ENCODE measurements at regions not wholly inside any gene's neighbourhood (a gene's known extent, or its start where the extent isn't known, plus 50 kb on each side); places are given as distances from the start of the nearest gene placed in this dataset.

- no peaks in the 10 kb centered on the region for H4K20me1 ChIP-seq (ENCODE audit: insufficient read depth)
- H3F3A ChIP-seq (ENCODE audit: insufficient read depth, low read length, poor library complexity, severe bottlenecking), result no peaks in the 10 kb centered on the region
- H2AFZ ChIP-seq (ENCODE audit: low read depth, low read length), result no peak overlapping the region
- H3K27ac ChIP-seq (ENCODE audit: low read length), result no peak overlapping the region
- no peak overlapping the region for H3K9ac ChIP-seq (ENCODE audit: low read length)
- H3K9me2 ChIP-seq (ENCODE audit: insufficient read depth, low read length), result no peaks in the 10 kb centered on the region
- no peak for TF ChIP-seq EP300 (conservative IDR thresholded peaks at IDR 0.05; ENCODE audit: poor library complexity, severe bottlenecking)
- TF ChIP-seq TAF1 (IDR thresholded peaks at IDR 0.05; ENCODE audit: low read depth), result no peak
- no peak for TF ChIP-seq SMC3 (conservative IDR thresholded peaks at IDR 0.05; ENCODE audit: poor library complexity)
- TF ChIP-seq MXI1 (conservative IDR thresholded peaks at IDR 0.05; ENCODE audit: poor library complexity, severe bottlenecking), result no peak
- no peak for TF ChIP-seq REST (IDR thresholded peaks at IDR 0.05; ENCODE audit: borderline replicate concordance)
- no peak for TF ChIP-seq CTCF (IDR thresholded peaks at IDR 0.05; ENCODE audit: poor library complexity, severe bottlenecking)
- no peak for TF ChIP-seq EZH2 (IDR thresholded peaks at IDR 0.05; ENCODE audit: borderline replicate concordance, insufficient read depth, low read length, poor library complexity, severe bottlenecking)
- no peak for TF ChIP-seq RAD21 (conservative IDR thresholded peaks at IDR 0.05)
- TF ChIP-seq POLR2AphosphoS5 (IDR thresholded peaks at IDR 0.05), result no peak
- H3K36me3 ChIP-seq (ENCODE audit: insufficient read depth, low read length), result no peaks in the 10 kb centered on the region
- no peaks in the 10 kb centered on the region for H3K79me2 ChIP-seq (replicated peaks; ENCODE audit: insufficient read depth, low read length)
- H3K9me3 ChIP-seq (ENCODE audit: low read length), result no peaks in the 10 kb centered on the region
- H3K27me3 ChIP-seq (ENCODE audit: insufficient read depth, low read depth, low read length), result no peaks in the 10 kb centered on the region
- H3K4me3 ChIP-seq (ENCODE audit: low read length), result no peak overlapping the region
- H3K4me2 ChIP-seq (ENCODE audit: low read length), result no peak overlapping the region
Measured at GRCh38 chr16:59552164-59552563, 818.0 kb upstream of the GOT2 start.

GRCh38 chr16:59545721-59546120, 811.6 kb upstream of the GOT2 start:
- Histone ChIP-seq H3F3A (ENCODE audit: insufficient read depth, low read length, poor library complexity, severe bottlenecking) (no peaks in the 10 kb centered on the region), H3K9ac (ENCODE audit: low read length) (no peak overlapping the region), H3K9me3 (ENCODE audit: low read length) (no peaks in the 10 kb centered on the region), H3K4me2 (ENCODE audit: low read length) (no peak overlapping the region), H3K36me3 (ENCODE audit: insufficient read depth, low read length) (no peaks in the 10 kb centered on the region), H2AFZ (ENCODE audit: low read depth, low read length) (no peak overlapping the region), H3K4me3 (ENCODE audit: low read length) (no peak overlapping the region), H3K27ac (ENCODE audit: low read length) (no peak overlapping the region), H3K79me2 (replicated peaks; ENCODE audit: insufficient read depth, low read length) (no peaks in the 10 kb centered on the region), H4K20me1 (ENCODE audit: insufficient read depth) (no peaks in the 10 kb centered on the region), H3K27me3 (ENCODE audit: insufficient read depth, low read depth, low read length) (no peaks in the 10 kb centered on the region), H3K9me2 (ENCODE audit: insufficient read depth, low read length) (no peaks in the 10 kb centered on the region)
- TF ChIP-seq EP300 (conservative IDR thresholded peaks at IDR 0.05; ENCODE audit: poor library complexity, severe bottlenecking) (no peak), SMC3 (conservative IDR thresholded peaks at IDR 0.05; ENCODE audit: poor library complexity) (no peak), EZH2 (IDR thresholded peaks at IDR 0.05; ENCODE audit: borderline replicate concordance, insufficient read depth, low read length, poor library complexity, severe bottlenecking) (no peak), MXI1 (conservative IDR thresholded peaks at IDR 0.05; ENCODE audit: poor library complexity, severe bottlenecking) (no peak), TAF1 (IDR thresholded peaks at IDR 0.05; ENCODE audit: low read depth) (no peak), REST (IDR thresholded peaks at IDR 0.05; ENCODE audit: borderline replicate concordance) (no peak), CTCF (IDR thresholded peaks at IDR 0.05; ENCODE audit: poor library complexity, severe bottlenecking) (no peak), RAD21 (conservative IDR thresholded peaks at IDR 0.05) (no peak), POLR2AphosphoS5 (IDR thresholded peaks at IDR 0.05) (no peak)

Measured in neural cell (in vitro differentiated cells).